ENCODE measurements at regions not wholly inside any gene's neighbourhood (a gene's known extent, or its start where the extent isn't known, plus 50 kb on each side); places are given as distances from the start of the nearest gene placed in this dataset.

DNA sequence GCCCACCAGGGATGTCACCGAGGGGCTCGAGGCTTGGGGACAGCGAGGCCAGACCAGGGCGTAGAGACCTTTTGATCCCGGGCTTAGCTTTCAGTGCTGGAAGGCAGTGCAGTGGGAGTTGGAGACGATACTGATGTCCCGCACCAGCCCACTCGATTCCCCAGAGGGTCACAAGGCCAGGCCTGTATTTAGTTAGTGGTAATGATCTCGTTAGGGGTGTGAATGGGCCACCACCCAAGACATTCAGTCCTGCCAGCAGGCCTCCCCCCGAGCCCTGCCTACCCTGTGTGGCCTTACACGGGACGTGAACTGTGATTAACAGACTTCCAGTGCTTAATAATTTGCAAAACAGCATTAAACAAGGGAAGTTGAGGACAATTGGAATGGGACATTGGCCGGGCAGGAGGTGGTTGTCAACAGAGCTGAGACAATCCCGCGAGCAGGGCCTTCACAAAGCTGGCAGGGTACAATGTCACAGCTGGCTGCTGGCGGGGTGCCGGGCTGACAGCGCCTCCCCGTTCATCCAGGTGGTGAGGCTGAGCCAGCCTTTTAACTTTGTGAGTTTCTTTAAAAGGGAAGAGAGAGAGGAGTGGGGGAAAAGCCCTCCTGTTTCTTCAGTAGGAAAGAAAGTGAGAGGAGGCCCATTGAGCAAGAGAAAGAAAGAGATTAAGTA is 175.3 kb upstream of the RALGAPA2 start:
- no peak for DNase-seq (ENCODE audit: low read depth)

- no peak for DNase-seq (ENCODE audit: low read depth)
These were observed 169.4 kb upstream of the RALGAPA2 start for GRCh38 chr20:20881808-20882207.

GRCh38 chr20:20877079-20877478 is 164.6 kb upstream of the RALGAPA2 start:
- DNase-seq (ENCODE audit: low read depth): no peak

DNA sequence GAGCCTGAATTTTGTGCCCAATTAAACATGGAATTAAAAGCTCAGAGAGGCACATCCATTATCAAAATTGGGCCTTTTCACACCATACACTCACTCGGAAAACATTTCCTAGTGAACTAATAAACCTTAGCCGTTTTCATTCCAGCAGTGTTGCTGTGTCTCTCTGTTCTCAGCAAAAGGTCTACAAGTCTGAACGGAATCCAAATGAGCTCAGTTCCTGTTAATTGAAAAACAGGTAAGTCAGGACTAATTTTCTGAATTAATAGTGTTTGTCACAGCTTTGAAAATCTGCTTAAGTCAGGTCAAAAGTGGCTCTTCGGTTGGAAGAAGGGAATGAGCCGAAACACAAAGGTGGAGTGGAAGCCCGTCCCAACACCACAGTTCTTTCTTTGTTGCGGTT is 163.3 kb upstream of the RALGAPA2 start:
- no peak for DNase-seq (ENCODE audit: low read depth)

GRCh38 chr20:20872428-20872827 is 160.0 kb upstream of the RALGAPA2 start:
- DNase-seq (ENCODE audit: low read depth): no peak

GRCh38 chr20:20869161-20869775 is 156.8 kb upstream of the RALGAPA2 start:
- no peak for DNase-seq (ENCODE audit: low read depth)

GRCh38 chr20:20864351-20865096 is 152.1 kb upstream of the RALGAPA2 start:
- peak; percentile 15 for DNase-seq (ENCODE audit: low read depth)

DNA sequence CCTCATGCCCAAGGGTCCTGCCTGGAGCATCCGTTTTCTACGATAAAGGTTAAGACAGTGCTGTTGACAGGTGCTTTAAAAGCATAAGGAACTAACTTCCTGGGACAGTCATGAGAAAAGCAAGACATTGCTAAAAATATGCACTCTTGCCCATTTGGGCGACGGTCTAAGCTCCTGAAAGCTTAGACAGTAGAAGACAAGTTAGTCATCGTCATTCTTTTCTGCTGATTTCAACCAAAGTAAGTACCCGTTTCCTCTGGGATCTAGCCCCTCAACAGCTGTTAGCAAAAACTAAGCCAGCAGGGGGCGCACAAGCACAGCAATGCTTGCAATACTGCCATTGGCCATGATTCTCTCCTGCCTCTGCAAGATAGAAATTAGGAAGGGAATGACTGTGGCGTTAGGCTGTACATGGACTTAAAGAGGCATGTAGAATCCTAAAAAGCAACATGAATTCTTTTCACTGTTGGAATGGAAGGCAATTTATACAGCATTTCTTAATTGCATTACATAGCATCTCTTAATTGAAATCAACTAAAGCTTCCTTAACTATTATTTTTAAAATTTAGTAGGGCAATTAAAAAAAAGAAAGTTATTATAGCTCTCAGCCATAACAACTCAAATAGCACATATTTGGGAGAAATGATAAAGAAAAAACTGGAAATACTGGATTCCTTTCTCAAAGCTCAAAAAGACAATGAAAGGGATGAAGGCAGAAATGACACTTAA is 147.8 kb upstream of the RALGAPA2 start:
- peak; percentile 70 for DNase-seq (ENCODE audit: low read depth)

GRCh38 chr20:20859510-20859909 is 147.1 kb upstream of the RALGAPA2 start:
- DNase-seq (ENCODE audit: low read depth): no peak

GRCh38 chr20:20856956-20857355 is 144.5 kb upstream of the RALGAPA2 start:
- DNase-seq (ENCODE audit: low read depth): no peak

DNA sequence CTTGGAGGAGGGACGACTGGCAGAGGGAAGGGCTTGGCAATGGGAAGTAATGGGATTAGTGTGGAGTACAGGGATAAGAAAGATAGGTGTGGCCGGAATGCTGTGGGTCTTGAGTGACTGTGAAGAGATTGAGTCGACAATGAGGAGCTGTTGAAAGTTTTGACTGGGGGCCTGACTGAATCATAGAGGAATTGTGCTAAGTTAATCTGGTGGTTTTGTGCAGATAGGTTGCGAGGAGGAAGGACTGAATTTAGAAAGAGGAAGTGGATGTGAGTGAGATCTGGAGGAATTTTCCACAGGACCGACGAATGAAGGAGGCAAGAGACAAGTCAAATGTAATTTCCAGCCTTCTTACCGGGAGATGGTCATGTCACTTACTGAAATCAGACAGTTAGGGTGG is 143.9 kb upstream of the RALGAPA2 start:
- no peak for DNase-seq (ENCODE audit: low read depth)

DNA sequence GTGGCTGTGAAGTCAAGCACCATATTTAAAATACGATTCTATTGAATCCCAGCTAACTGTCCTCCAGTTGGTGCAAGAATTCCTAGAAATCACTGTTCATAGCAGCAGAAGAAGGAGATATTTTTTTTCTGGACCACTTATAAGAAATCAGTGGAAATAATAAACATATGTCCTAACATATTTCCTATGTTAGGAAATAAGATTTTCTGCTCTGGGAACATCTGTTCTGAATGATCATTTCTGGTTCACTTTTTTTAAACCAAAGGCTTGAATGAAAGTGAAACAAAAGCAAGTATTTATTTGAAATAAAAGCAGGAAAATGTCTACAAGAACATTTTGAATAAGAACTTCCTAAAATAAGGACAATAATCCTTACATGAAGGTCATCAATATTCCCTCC is 138.9 kb upstream of the RALGAPA2 start:
- DNase-seq (ENCODE audit: low read depth): no peak

DNA sequence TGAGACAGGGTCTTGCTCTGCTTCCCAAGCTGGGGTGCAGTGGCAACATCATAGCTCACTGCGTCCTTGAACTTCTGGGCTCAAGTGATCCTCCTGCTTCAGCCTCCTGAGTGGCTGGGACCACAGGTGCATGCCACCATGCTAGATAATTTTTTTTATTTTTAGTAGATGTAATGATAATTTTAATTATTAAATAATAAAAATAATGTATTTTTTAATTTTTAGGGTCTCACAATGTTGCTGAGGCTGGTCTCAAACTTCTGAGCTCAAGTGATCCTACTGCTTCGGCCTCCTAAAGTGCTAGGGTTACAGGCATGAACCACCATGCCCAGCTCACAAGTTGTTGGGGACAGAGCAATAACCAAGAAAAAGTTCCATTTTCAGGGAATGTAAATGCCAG is 138.0 kb upstream of the RALGAPA2 start:
- no peak for DNase-seq (ENCODE audit: low read depth)

- DNase-seq (ENCODE audit: low read depth): no peak
These were observed 136.7 kb upstream of the RALGAPA2 start for GRCh38 chr20:20849161-20849560.

GRCh38 chr20:20847814-20848213 is 135.4 kb upstream of the RALGAPA2 start:
- DNase-seq (ENCODE audit: low read depth): no peak

GRCh38 chr20:20843982-20844381 is 131.5 kb upstream of the RALGAPA2 start:
- no peak for DNase-seq (ENCODE audit: low read depth)

- DNase-seq (ENCODE audit: low read depth): no peak
These were observed 127.3 kb upstream of the RALGAPA2 start for GRCh38 chr20:20839771-20840170.

DNA sequence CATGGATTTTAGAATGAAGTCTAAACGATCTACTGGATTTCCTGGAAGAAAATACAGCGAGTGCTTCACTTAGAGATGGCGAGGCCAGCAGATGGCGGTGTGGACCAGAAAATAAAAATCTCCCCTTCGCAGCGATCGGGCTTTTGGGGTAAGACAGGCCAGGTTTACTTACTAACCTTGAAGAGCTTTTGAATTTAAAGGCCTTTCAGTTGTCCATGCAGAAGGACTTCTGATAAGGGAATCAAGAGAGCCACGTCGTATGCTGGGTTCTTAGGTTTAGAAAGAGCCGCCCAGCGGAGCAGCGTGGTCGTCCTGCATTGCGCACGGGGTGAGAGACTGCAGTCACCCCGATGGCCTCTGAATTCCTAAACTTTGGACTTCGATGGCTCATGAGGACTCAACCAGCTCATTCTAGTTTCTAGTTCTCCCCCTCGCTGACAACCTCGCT is 125.2 kb upstream of the RALGAPA2 start:
- DNase-seq (ENCODE audit: low read depth): peak; percentile 29

DNA sequence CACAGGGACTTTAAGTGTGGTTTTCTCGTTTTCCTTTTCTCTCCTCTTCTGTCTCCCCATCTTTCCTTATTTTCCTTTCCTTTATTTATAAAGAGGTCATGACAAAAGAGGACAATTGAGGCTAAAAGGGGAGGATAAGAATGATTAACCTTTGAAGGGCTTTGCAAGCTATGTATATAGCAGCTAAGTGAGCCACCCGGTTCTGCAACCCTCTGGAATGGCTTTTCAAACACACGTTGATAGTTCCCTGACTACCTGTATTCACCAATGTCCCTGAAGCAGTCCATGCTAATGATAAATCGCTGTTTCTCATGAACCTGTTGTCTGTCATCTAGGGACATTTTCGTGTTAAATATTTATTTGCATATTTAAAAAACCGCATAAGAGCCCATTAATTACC is 124.4 kb upstream of the RALGAPA2 start:
- DNase-seq (ENCODE audit: low read depth): no peak

GRCh38 chr20:20835897-20836296 is 123.5 kb upstream of the RALGAPA2 start:
- no peak for DNase-seq (ENCODE audit: low read depth)

DNA sequence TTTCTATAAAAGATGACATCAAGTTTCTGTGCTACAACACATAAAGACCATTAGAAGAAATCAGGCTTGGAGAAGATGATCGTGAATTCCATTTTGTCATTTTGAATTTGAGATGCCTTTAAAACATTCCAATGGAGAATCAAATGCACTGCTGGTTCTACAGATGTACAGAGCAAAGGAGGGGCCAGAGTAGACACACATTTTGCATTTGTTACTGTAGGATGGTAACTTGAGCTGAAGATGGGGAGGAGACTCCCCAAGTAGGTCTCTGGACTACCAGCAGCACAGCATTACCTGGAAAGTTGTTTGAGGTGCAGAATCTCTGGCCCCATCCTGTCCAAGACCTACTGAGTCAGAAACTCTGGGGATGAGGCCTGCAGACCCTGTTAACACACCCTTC is 121.6 kb upstream of the RALGAPA2 start:
- no peak for DNase-seq (ENCODE audit: low read depth)

DNA sequence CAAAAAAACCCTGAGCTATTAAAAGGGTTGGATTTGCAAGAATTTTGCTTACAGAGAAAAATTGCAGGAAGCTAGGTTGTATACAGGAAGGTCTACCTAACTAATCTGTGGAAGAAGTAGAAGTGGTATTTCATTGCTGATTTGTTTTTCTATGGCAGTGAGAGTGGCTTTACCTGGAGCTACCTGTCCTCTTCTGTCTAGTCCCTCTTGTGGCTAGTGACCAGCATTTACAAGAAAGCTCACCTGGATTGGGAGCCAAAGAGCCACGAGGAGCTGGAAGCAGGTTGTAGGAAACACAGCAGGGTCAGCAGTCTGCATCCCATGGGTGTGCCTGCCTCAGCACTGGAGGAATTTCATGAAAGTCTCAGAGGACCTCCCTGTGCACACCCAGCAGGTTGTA is 120.3 kb upstream of the RALGAPA2 start:
- DNase-seq (ENCODE audit: low read depth): no peak
